ENCODE measurements at regions not wholly inside any gene's neighbourhood (a gene's known extent, or its start where the extent isn't known, plus 50 kb on each side); places are given as distances from the start of the nearest gene placed in this dataset.

GRCh38 chr1:79430437-79430836 is 423.9 kb upstream of the ADGRL4 start:
- DNase-seq (ENCODE audit: low spot score): no peak
- H3K27me3 Mint-ChIP-seq (ENCODE audit: low read depth): no peaks in the 10 kb centered on the region
- no peak overlapping the region for H3K27ac Mint-ChIP-seq
- no peak overlapping the region for H3K4me3 Mint-ChIP-seq (ENCODE audit: low read depth)
- no peaks in the 10 kb centered on the region for H3K9me3 Mint-ChIP-seq
- H3K36me3 Mint-ChIP-seq (ENCODE audit: low read depth): no peaks in the 10 kb centered on the region
- no peaks in the 10 kb centered on the region for H3K4me1 Mint-ChIP-seq (ENCODE audit: low read depth)
- intact Hi-C loops (cut with micrococcal nuclease): no loop called here

GRCh38 chr1:79422726-79423125 is 416.2 kb upstream of the ADGRL4 start:
- peaks cover 4% of the 10 kb centered on the region for H3K9me3 Mint-ChIP-seq
- H3K4me1 Mint-ChIP-seq (ENCODE audit: low read depth): no peaks in the 10 kb centered on the region
- H3K4me3 Mint-ChIP-seq (ENCODE audit: low read depth): no peak overlapping the region
- H3K36me3 Mint-ChIP-seq (ENCODE audit: low read depth): no peaks in the 10 kb centered on the region
- intact Hi-C loops (cut with micrococcal nuclease): no loop called here
- H3K27me3 Mint-ChIP-seq (ENCODE audit: low read depth): no peaks in the 10 kb centered on the region
- DNase-seq (ENCODE audit: low spot score): no peak
- H3K27ac Mint-ChIP-seq: no peak overlapping the region

GRCh38 chr1:79398501-79398900 is 392.0 kb upstream of the ADGRL4 start:
- DNase-seq (ENCODE audit: low spot score): no peak
- H3K36me3 Mint-ChIP-seq (ENCODE audit: low read depth): no peaks in the 10 kb centered on the region
- H3K4me1 Mint-ChIP-seq (ENCODE audit: low read depth): no peaks in the 10 kb centered on the region
- H3K27me3 Mint-ChIP-seq (ENCODE audit: low read depth): no peaks in the 10 kb centered on the region
- no peaks in the 10 kb centered on the region for H3K9me3 Mint-ChIP-seq
- no peak overlapping the region for H3K27ac Mint-ChIP-seq
- intact Hi-C loops (cut with micrococcal nuclease): no loop called here
- no peak overlapping the region for H3K4me3 Mint-ChIP-seq (ENCODE audit: low read depth)

- H3K9me3 Mint-ChIP-seq: no peaks in the 10 kb centered on the region
- no peak for DNase-seq (ENCODE audit: low spot score)
- H3K27me3 Mint-ChIP-seq (ENCODE audit: low read depth): no peaks in the 10 kb centered on the region
- no peaks in the 10 kb centered on the region for H3K4me1 Mint-ChIP-seq (ENCODE audit: low read depth)
- no peaks in the 10 kb centered on the region for H3K36me3 Mint-ChIP-seq (ENCODE audit: low read depth)
- no peak overlapping the region for H3K27ac Mint-ChIP-seq
- no peak overlapping the region for H3K4me3 Mint-ChIP-seq (ENCODE audit: low read depth)
- intact Hi-C loops (cut with micrococcal nuclease): no loop called here
These were observed 390.4 kb upstream of the ADGRL4 start for GRCh38 chr1:79396901-79397300.

- Mint-ChIP-seq H3K9me3 (peaks cover 5% of the 10 kb centered on the region), H3K27me3 (ENCODE audit: low read depth) (no peaks in the 10 kb centered on the region), H3K4me1 (ENCODE audit: low read depth) (no peaks in the 10 kb centered on the region), H3K27ac (no peak overlapping the region), H3K36me3 (ENCODE audit: low read depth) (no peaks in the 10 kb centered on the region), H3K4me3 (ENCODE audit: low read depth) (no peak overlapping the region)
- no peak for DNase-seq (ENCODE audit: low spot score)
- intact Hi-C loops (cut with micrococcal nuclease): no loop called here
These were observed 382.3 kb upstream of the ADGRL4 start for GRCh38 chr1:79388694-79389361.

- no peak overlapping the region for H3K4me3 Mint-ChIP-seq (ENCODE audit: low read depth)
- no peaks in the 10 kb centered on the region for H3K27me3 Mint-ChIP-seq (ENCODE audit: low read depth)
- intact Hi-C loops (cut with micrococcal nuclease): no loop called here
- H3K36me3 Mint-ChIP-seq (ENCODE audit: low read depth): no peaks in the 10 kb centered on the region
- no peak overlapping the region for H3K27ac Mint-ChIP-seq
- DNase-seq (ENCODE audit: low spot score): no peak
- H3K9me3 Mint-ChIP-seq: peaks cover 5% of the 10 kb centered on the region
- H3K4me1 Mint-ChIP-seq (ENCODE audit: low read depth): no peaks in the 10 kb centered on the region
These were observed 380.2 kb upstream of the ADGRL4 start for GRCh38 chr1:79386730-79387129.

- H3K9me3 Mint-ChIP-seq: peaks cover 8% of the 10 kb centered on the region
- no peak for DNase-seq (ENCODE audit: low spot score)
- no peaks in the 10 kb centered on the region for H3K4me1 Mint-ChIP-seq (ENCODE audit: low read depth)
- no peaks in the 10 kb centered on the region for H3K36me3 Mint-ChIP-seq (ENCODE audit: low read depth)
- no peak overlapping the region for H3K4me3 Mint-ChIP-seq (ENCODE audit: low read depth)
- no peaks in the 10 kb centered on the region for H3K27me3 Mint-ChIP-seq (ENCODE audit: low read depth)
- H3K27ac Mint-ChIP-seq: no peak overlapping the region
- intact Hi-C loops (cut with micrococcal nuclease): no loop called here
These were observed 373.5 kb upstream of the ADGRL4 start for GRCh38 chr1:79380078-79380477.

- Mint-ChIP-seq H3K4me3 (ENCODE audit: low read depth) (no peak overlapping the region), H3K36me3 (ENCODE audit: low read depth) (no peaks in the 10 kb centered on the region), H3K27ac (no peak overlapping the region), H3K9me3 (peaks cover 3% of the 10 kb centered on the region), H3K4me1 (ENCODE audit: low read depth) (no peaks in the 10 kb centered on the region), H3K27me3 (ENCODE audit: low read depth) (no peaks in the 10 kb centered on the region)
- DNase-seq (ENCODE audit: low spot score): no peak
- intact Hi-C loops (cut with micrococcal nuclease): no loop called here
These were observed 369.6 kb upstream of the ADGRL4 start for GRCh38 chr1:79376106-79376505.

GRCh38 chr1:79375352-79375751 is 368.8 kb upstream of the ADGRL4 start:
- Mint-ChIP-seq H3K27me3 (ENCODE audit: low read depth) (no peaks in the 10 kb centered on the region), H3K27ac (no peak overlapping the region), H3K36me3 (ENCODE audit: low read depth) (no peaks in the 10 kb centered on the region), H3K4me3 (ENCODE audit: low read depth) (no peak overlapping the region), H3K4me1 (ENCODE audit: low read depth) (no peaks in the 10 kb centered on the region), H3K9me3 (peaks cover 3% of the 10 kb centered on the region)
- no peak for DNase-seq (ENCODE audit: low spot score)
- intact Hi-C loops (cut with micrococcal nuclease): no loop called here

GRCh38 chr1:79374397-79374796 is 367.9 kb upstream of the ADGRL4 start:
- Mint-ChIP-seq H3K4me3 (ENCODE audit: low read depth) (no peak overlapping the region), H3K9me3 (peaks cover 3% of the 10 kb centered on the region), H3K4me1 (ENCODE audit: low read depth) (no peaks in the 10 kb centered on the region), H3K27me3 (ENCODE audit: low read depth) (no peaks in the 10 kb centered on the region), H3K36me3 (ENCODE audit: low read depth) (no peaks in the 10 kb centered on the region), H3K27ac (no peak overlapping the region)
- intact Hi-C loops (cut with micrococcal nuclease): no loop called here
- no peak for DNase-seq (ENCODE audit: low spot score)

GRCh38 chr1:79373481-79374125 is 367.1 kb upstream of the ADGRL4 start:
- no peak overlapping the region for H3K27ac Mint-ChIP-seq
- H3K4me3 Mint-ChIP-seq (ENCODE audit: low read depth): no peak overlapping the region
- no peaks in the 10 kb centered on the region for H3K27me3 Mint-ChIP-seq (ENCODE audit: low read depth)
- intact Hi-C loops (cut with micrococcal nuclease): no loop called here
- no peaks in the 10 kb centered on the region for H3K36me3 Mint-ChIP-seq (ENCODE audit: low read depth)
- no peaks in the 10 kb centered on the region for H3K4me1 Mint-ChIP-seq (ENCODE audit: low read depth)
- DNase-seq (ENCODE audit: low spot score): no peak
- H3K9me3 Mint-ChIP-seq: peaks cover 3% of the 10 kb centered on the region

GRCh38 chr1:79371802-79372201 is 365.3 kb upstream of the ADGRL4 start:
- Mint-ChIP-seq H3K36me3 (ENCODE audit: low read depth) (no peaks in the 10 kb centered on the region), H3K27ac (no peak overlapping the region), H3K4me3 (ENCODE audit: low read depth) (no peak overlapping the region), H3K4me1 (ENCODE audit: low read depth) (no peaks in the 10 kb centered on the region), H3K9me3 (peaks cover 3% of the 10 kb centered on the region), H3K27me3 (ENCODE audit: low read depth) (no peaks in the 10 kb centered on the region)
- intact Hi-C loops (cut with micrococcal nuclease): no loop called here
- no peak for DNase-seq (ENCODE audit: low spot score)

- Mint-ChIP-seq H3K36me3 (ENCODE audit: low read depth) (no peaks in the 10 kb centered on the region), H3K4me3 (ENCODE audit: low read depth) (no peak overlapping the region), H3K27me3 (ENCODE audit: low read depth) (no peaks in the 10 kb centered on the region), H3K27ac (no peak overlapping the region), H3K9me3 (no peaks in the 10 kb centered on the region), H3K4me1 (ENCODE audit: low read depth) (no peaks in the 10 kb centered on the region)
- intact Hi-C loops (cut with micrococcal nuclease): no loop called here
- no peak for DNase-seq (ENCODE audit: low spot score)
These were observed 362.6 kb upstream of the ADGRL4 start for GRCh38 chr1:79369091-79369490.

All from activated T-helper 2 cell treated with anti-CD3 and anti-CD28 coated beads, Interferon-gamma antibody, Interleukin-2, Interleukin-4, amounts not matched to agents 10 μg/mL and 5 μg/mL and 100 μg/mL, durations not matched to agents 14 hours and 24 hours and 36 hours (primary cell).